ENCODE measurements at regions not wholly inside any gene's neighbourhood (a gene's known extent, or its start where the extent isn't known, plus 50 kb on each side); places are given as distances from the start of the nearest gene placed in this dataset.

GRCh38 chr20:24799971-24800580, 149.0 kb upstream of the CST7 start:
- Histone ChIP-seq H3K4me2 (ENCODE audit: low read depth, low read length) (no peak overlapping the region), H4K5ac (ENCODE audit: low read depth, low read length) (no peak overlapping the region), H2AK5ac (ENCODE audit: low read depth, low read length) (no peak overlapping the region), H2BK20ac (ENCODE audit: low read depth, low read length) (no peak overlapping the region), H2BK5ac (ENCODE audit: low read depth, low read length, poor library complexity, severe bottlenecking) (no peak overlapping the region), H3K4me3 (ENCODE audit: insufficient read depth, low read depth, low read length) (no peak overlapping the region), H3K27ac (ENCODE audit: insufficient read depth, low read length) (no peak overlapping the region), H3K4ac (ENCODE audit: low read depth, low read length) (no peak overlapping the region), H3K56ac (ENCODE audit: extremely low read depth, insufficient read depth, low read length) (no peak overlapping the region), H4K20me1 (ENCODE audit: insufficient read depth, low read length) (no peaks in the 10 kb centered on the region), H2BK15ac (ENCODE audit: low read depth, low read length) (no peak overlapping the region), H2BK120ac (ENCODE audit: low read depth, low read length) (no peak overlapping the region), H3K27me3 (ENCODE audit: control insufficient read depth, insufficient read depth, low read length) (peaks cover 4% of the 10 kb centered on the region; the same call in 1 of the 2 replicates), H2AK9ac (replicated peaks; ENCODE audit: low read depth, low read length, poor library complexity) (no peak overlapping the region), H3K14ac (replicated peaks; ENCODE audit: low read depth, low read length) (no peak overlapping the region), H3K9me3 (ENCODE audit: control insufficient read depth, insufficient read depth, low read length) (no peaks in the 10 kb centered on the region), H3K79me1 (ENCODE audit: low read depth in 1 of 2, low read length in 2 of 2) (no peaks in the 10 kb centered on the region), H4K8ac (ENCODE audit: low read depth in 2 of 2, low read length in 2 of 2) (no peak overlapping the region), H3K9me1 (ENCODE audit: insufficient read depth, low read length) (no peaks in the 10 kb centered on the region), H3K4me1 (ENCODE audit: control insufficient read depth, insufficient read depth, low read length) (no peaks in the 10 kb centered on the region), H3K23ac (ENCODE audit: low read depth, low read length) (no peak overlapping the region), H4K91ac (ENCODE audit: insufficient read depth, low read depth, low read length) (no peak overlapping the region), H3K18ac (ENCODE audit: low read depth, low read length) (no peak overlapping the region), H3K36me3 (ENCODE audit: control insufficient read depth, insufficient read depth, low read length) (no peaks in the 10 kb centered on the region), H3K9ac (ENCODE audit: low read depth, low read length) (no peak overlapping the region), H2AFZ (replicated peaks; ENCODE audit: low read length, poor library complexity) (no peak overlapping the region)
- ChIA-PET POLR2A (ENCODE audit: unreplicated experiment) (no interaction called here), CTCF (no interaction called here)
- dilution Hi-C loops (cut with HindIII; ENCODE audit: low sequenced_read_pairs, unreplicated experiment), result no loop called here
- intact Hi-C loops (cut with micrococcal nuclease), result no loop called here
- BruUV-seq (replicated peaks), result no TSS peak
- in situ Hi-C loops (cut with MboI; ENCODE audit: low sequenced_read_pairs), result loop anchor here (10.0 kb wide), 1 partner anchor 645 kb away; no protein-coding TSS in a partner anchor
- DNase-seq (no peak), ATAC-seq (ENCODE audit: low read depth) (no peak)
- WGBS, 2 experiments (ENCODE audit: extremely low coverage in 2 of 2, insufficient read length in 1 of 2), result 68% methylated on average over 6 of the region's 12 CpGs; no CpG with 5 or more reads in 1 of the 2 experiments
- TF ChIP-seq SMC3 (IDR thresholded peaks at IDR 0.05; ENCODE audit: low read depth, low read length), result no peak
- no peak for TF ChIP-seq POLR2A (IDR thresholded peaks at IDR 0.05; ENCODE audit: low read depth, low read length)
- TF ChIP-seq USF2 (IDR thresholded peaks at IDR 0.05; ENCODE audit: low read depth, low read length), result no peak
- no peak for TF ChIP-seq RFX5 (IDR thresholded peaks at IDR 0.05; ENCODE audit: low read depth, low read length)
- TF ChIP-seq RCOR1 (IDR thresholded peaks at IDR 0.05; ENCODE audit: insufficient replicate concordance, low read length), result no peak
- TF ChIP-seq CTCF (conservative IDR thresholded peaks at IDR 0.05; ENCODE audit: low read depth, low read length), result no peak
- TF ChIP-seq NFE2L2 (IDR thresholded peaks at IDR 0.05; ENCODE audit: low read depth, low read length), result no peak
- no peak for TF ChIP-seq CHD1 (IDR thresholded peaks at IDR 0.05; ENCODE audit: low read depth, low read length)
- TF ChIP-seq BHLHE40 (IDR thresholded peaks at IDR 0.05; ENCODE audit: low read depth, low read length), result no peak
